OCI-LY7 (cell line): ENCODE measurements at regions not wholly inside any gene's neighbourhood (a gene's known extent, or its start where the extent isn't known, plus 50 kb on each side); places are given as distances from the start of the nearest gene placed in this dataset.
"Not testable (repeated sequence)": the region's sequence is repeated elsewhere in the genome, so short reads cannot be mapped to it uniquely, and the experiment has no call there.

Experiments used
- BruUV-seq: library from RNA; stranded (reverse); fragments of 400-500 nt; replicated peaks from 2 replicates; lab custom pipeline; 2021; lab: Mats Ljungman, UMichigan
- CTCF ChIA-PET: fragments of 300-600 bp; sonication (Branson Sonifier 250); formaldehyde crosslinking; loops from one replicate; lab custom pipeline; 2022; ENCODE audit warnings: antibody characterized with exemption; ENCODE audit not compliant: unreplicated experiment; lab: Charles Lee
- POLR2A ChIA-PET: fragments of 300-600 bp; sonication (Branson Sonifier 250); formaldehyde crosslinking; loops from one replicate; lab custom pipeline; 2022; ENCODE audit warnings: antibody characterized with exemption; lab: Charles Lee
- DNase-seq: peaks from one replicate; pipeline ENCODE4 v3.0.0-alpha.2; 2015; ENCODE audit warnings: low spot score
- H2AFZ ChIP-seq: fragments of 200-600 bp; sonication (generic), shearing (Covaris generic); 2 replicates; pipeline ENCODE4 v1.6.1; 2014; ENCODE audit warnings: mild to moderate bottlenecking, antibody characterized with exemption, low read length, moderate library complexity
- H3K27ac ChIP-seq: fragments of 200-600 bp; sonication (generic); 2 replicates; pipeline ENCODE4 v1.5.1; 2014; ENCODE audit warnings: mixed run types, low read depth, mild to moderate bottlenecking, moderate library complexity, low read length, inconsistent platforms; ENCODE audit not compliant: poor library complexity, severe bottlenecking
- H3K36me3 ChIP-seq: fragments of 200-600 bp; sonication (generic); 2 replicates; pipeline ENCODE4 v1.6.1; 2014; ENCODE audit warnings: mild to moderate bottlenecking, antibody characterized with exemption, low read length, moderate library complexity, mixed read lengths; ENCODE audit not compliant: insufficient read depth
- H3K4me1 ChIP-seq: fragments of 200-600 bp; sonication (generic); 2 replicates; pipeline ENCODE4 v1.5.1; 2014; ENCODE audit warnings: mild to moderate bottlenecking, low read length; ENCODE audit not compliant: insufficient read depth, poor library complexity, severe bottlenecking
- H3K4me2 ChIP-seq: fragments of 200-600 bp; sonication (generic); 2 replicates; pipeline ENCODE4 v1.6.1; 2014; ENCODE audit warnings: mild to moderate bottlenecking, low read length
- H3K4me3 ChIP-seq: fragments of 200-600 bp; sonication (generic); 2 replicates; pipeline ENCODE4 v1.5.1; 2014; ENCODE audit warnings: mild to moderate bottlenecking, low read depth, low read length; ENCODE audit not compliant: poor library complexity, severe bottlenecking
- H3K79me2 ChIP-seq: fragments of 200-600 bp; sonication (generic); 2 replicates; pipeline ENCODE4 v1.6.1; 2016; ENCODE audit warnings: low read depth, mild to moderate bottlenecking, low read length, moderate library complexity, mixed read lengths; ENCODE audit not compliant: insufficient read depth
- H3K9me2 ChIP-seq: fragments of 200-600 bp; sonication (generic); 2 replicates; pipeline ENCODE4 v1.6.1; 2016; ENCODE audit warnings: mild to moderate bottlenecking, low read length, mixed read lengths; ENCODE audit not compliant: insufficient read depth
- H3K9me3 ChIP-seq: fragments of 200-600 bp; sonication (generic); 2 replicates; pipeline ENCODE4 v1.6.1; 2014; ENCODE audit warnings: mild to moderate bottlenecking, mixed run types, low read length, mixed read lengths
- H4K20me1 ChIP-seq: fragments of 200-600 bp; sonication (generic); 2 replicates; pipeline ENCODE4 v1.6.1; 2014; ENCODE audit warnings: mild to moderate bottlenecking, antibody characterized with exemption, low read length, moderate library complexity, mixed read lengths; ENCODE audit not compliant: insufficient read depth
- CTCF ChIP-seq: fragments of 200-600 bp; sonication (generic); conservative IDR thresholded peaks from 2 replicates; pipeline ENCODE4 v1.5.1; 2014; ENCODE audit warnings: mild to moderate bottlenecking, antibody characterized with exemption, low read length, moderate library complexity, mixed read lengths
- EZH2phosphoT487 ChIP-seq: fragments of 200-600 bp; sonication (generic); IDR thresholded peaks from 2 replicates; pipeline ENCODE4 v1.6.1; 2018; ENCODE audit warnings: low read depth, borderline replicate concordance, mild to moderate bottlenecking, mixed run types, antibody characterized with exemption, low read length, moderate library complexity, mixed read lengths
- intact Hi-C: fragments of 100-400 bp; cut with micrococcal nuclease; formaldehyde crosslinking; loops from one replicate; pipeline ENCODE4 v1.10.0; 2022; ENCODE audit not compliant: unreplicated experiment

DNA sequence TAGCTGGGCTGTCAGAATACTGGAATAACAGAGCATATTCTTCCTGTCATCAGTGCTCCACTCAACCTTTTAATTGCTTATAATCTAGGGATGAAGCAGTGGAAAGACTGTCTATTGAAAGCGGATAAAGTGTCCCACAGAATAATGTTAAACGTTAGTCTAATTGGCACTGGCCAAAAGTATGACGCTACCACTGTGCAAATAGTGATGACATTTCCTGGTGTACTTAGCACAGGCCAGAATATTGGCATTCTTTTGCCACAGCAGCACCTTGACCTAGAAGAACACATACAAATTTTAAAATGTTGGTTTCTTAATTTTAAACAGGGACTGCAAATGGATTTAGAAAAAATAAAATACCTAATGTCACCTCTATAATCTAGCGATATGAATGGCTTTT lies 635.2 kb upstream of the SPANXN1 start:
- Histone ChIP-seq H3K4me2 (no peak overlapping the region), H3K4me3 (no peak overlapping the region), H2AFZ (no peak overlapping the region), H3K27ac (no peak overlapping the region), H3K9me2 (no peaks in the 10 kb centered on the region), H4K20me1 (no peaks in the 10 kb centered on the region), H3K9me3 (no peaks in the 10 kb centered on the region), H3K4me1 (no peaks in the 10 kb centered on the region), H3K79me2 (no peaks in the 10 kb centered on the region), H3K36me3 (no peaks in the 10 kb centered on the region)
- TF ChIP-seq EZH2phosphoT487 (no peak), CTCF (no peak)
- BruUV-seq: no TSS peak
- intact Hi-C loops: no loop called here
- DNase-seq: no peak
- ChIA-PET CTCF (no interaction called here), POLR2A (no interaction called here)

- Histone ChIP-seq H3K9me3 (no peaks in the 10 kb centered on the region), H3K4me1 (no peaks in the 10 kb centered on the region), H3K36me3 (no peaks in the 10 kb centered on the region), H3K4me3 (no peak overlapping the region), H3K4me2 (no peak overlapping the region), H2AFZ (no peak overlapping the region), H3K79me2 (no peaks in the 10 kb centered on the region), H3K9me2 (no peaks in the 10 kb centered on the region), H3K27ac (no peak overlapping the region), H4K20me1 (no peaks in the 10 kb centered on the region)
- ChIA-PET POLR2A (interaction anchor here (0.6 kb wide), 1 partner anchor 600 kb away, joined by 3 read pairs; no protein-coding TSS in a partner anchor), CTCF (no interaction called here)
- no peak for DNase-seq
- no TSS peak for BruUV-seq
- TF ChIP-seq CTCF (no peak), EZH2phosphoT487 (no peak)
- intact Hi-C loops: no loop called here
Observed at GRCh38 chrX:144616317-144616716, 631.0 kb upstream of the SPANXN1 start.

GRCh38 chrX:144627947-144628346 lies 619.4 kb upstream of the SPANXN1 start:
- Histone ChIP-seq H3K4me3 (no peak overlapping the region), H3K27ac (no peak overlapping the region), H3K36me3 (no peaks in the 10 kb centered on the region), H3K9me3 (no peaks in the 10 kb centered on the region), H3K4me2 (no peak overlapping the region), H3K4me1 (no peaks in the 10 kb centered on the region), H3K9me2 (no peaks in the 10 kb centered on the region), H2AFZ (no peak overlapping the region), H4K20me1 (no peaks in the 10 kb centered on the region), H3K79me2 (no peaks in the 10 kb centered on the region)
- no peak for TF ChIP-seq CTCF
- no peak for TF ChIP-seq EZH2phosphoT487
- ChIA-PET POLR2A (no interaction called here), CTCF (no interaction called here)
- no peak for DNase-seq
- intact Hi-C loops: no loop called here
- no TSS peak for BruUV-seq

DNA sequence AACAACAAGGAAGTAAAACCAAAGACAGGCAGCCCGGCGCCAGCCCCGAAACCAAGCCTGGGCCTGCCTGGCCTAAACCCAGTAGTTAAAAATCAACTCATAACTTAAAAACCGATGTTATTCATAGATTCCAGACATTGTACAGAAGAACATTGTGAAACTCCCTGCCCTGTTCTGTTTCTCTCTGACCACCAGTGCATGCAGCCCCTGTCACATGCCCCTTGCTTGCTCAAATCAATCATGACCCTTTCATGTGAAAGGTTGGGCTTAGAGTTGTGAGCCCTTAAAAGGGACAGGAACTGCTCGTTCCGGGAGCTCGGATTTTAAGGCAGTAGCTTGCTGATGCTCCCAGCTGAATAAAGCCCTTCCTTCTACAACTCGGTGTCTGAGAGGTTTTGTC lies 612.9 kb upstream of the SPANXN1 start:
- intact Hi-C loops, H3K9me3 ChIP-seq, H4K20me1 ChIP-seq, H3K36me3 ChIP-seq, H3K4me2 ChIP-seq, BruUV-seq, H3K27ac ChIP-seq, DNase-seq, H2AFZ ChIP-seq, H3K4me3 ChIP-seq, H3K4me1 ChIP-seq, H3K9me2 ChIP-seq, CTCF ChIA-PET, POLR2A ChIA-PET, H3K79me2 ChIP-seq: not testable (repeated sequence)
